Dendritic cell treated with granulocyte-macrophage colony-stimulating factor and Interleukin-4, amounts not matched to agents 40 ng/mL and 50 ng/mL, for 4 days (primary cell): ENCODE measurements at regions not wholly inside any gene's neighbourhood (a gene's known extent, or its start where the extent isn't known, plus 50 kb on each side); places are given as distances from the start of the nearest gene placed in this dataset.
A peak's percentile ranks its signal among the peaks of the same experiment; 100 is the strongest.
"Not testable (repeated sequence)": the region's sequence is repeated elsewhere in the genome, so short reads cannot be mapped to it uniquely, and the experiment has no call there.

Experiments used
- H3K27ac Mint-ChIP-seq: one replicate; pipeline ENCODE4 v1.8.0; 2022; ENCODE audit warnings: mild to moderate bottlenecking, mixed read lengths
- H3K27me3 Mint-ChIP-seq: one replicate; pipeline ENCODE4 v1.8.0; 2022; ENCODE audit warnings: mild to moderate bottlenecking, mixed read lengths
- H3K36me3 Mint-ChIP-seq: one replicate; pipeline ENCODE4 v1.8.0; 2022; ENCODE audit warnings: low read depth, mixed read lengths
- H3K4me1 Mint-ChIP-seq: one replicate; pipeline ENCODE4 v1.8.0; 2022; ENCODE audit warnings: low read depth, mixed read lengths
- H3K4me3 Mint-ChIP-seq: one replicate; pipeline ENCODE4 v1.8.0; 2022; ENCODE audit warnings: mild to moderate bottlenecking, moderate library complexity, mixed read lengths
- H3K9me3 Mint-ChIP-seq: one replicate; pipeline ENCODE4 v1.8.0; 2022; ENCODE audit warnings: mixed read lengths
- intact Hi-C: fragments of 100-400 bp; cut with micrococcal nuclease; formaldehyde crosslinking; loops from one replicate; pipeline ENCODE4 v1.15.0; 2022

DNA sequence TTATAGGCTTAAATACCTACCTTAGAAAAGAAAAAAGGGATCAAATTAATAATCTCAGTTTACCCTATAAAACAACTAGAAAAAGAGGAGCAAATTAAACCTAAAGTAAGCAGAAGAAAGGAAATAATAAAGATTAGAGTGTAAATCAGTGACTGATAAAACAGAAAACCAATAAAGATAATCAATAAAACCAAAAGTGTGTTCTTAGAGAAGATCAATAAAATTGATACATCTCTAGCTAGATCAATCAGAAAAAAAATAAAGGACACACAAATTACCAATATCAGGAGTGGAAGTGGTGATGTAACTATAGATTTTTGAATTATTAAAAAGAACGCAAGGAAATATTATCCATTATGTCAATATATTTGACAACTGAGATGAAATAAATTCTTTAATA, 69.2 kb upstream of the NAMPT start:
- H3K36me3 Mint-ChIP-seq, result no peaks in the 10 kb centered on the region
- H3K27ac Mint-ChIP-seq, result no peak overlapping the region

DNA sequence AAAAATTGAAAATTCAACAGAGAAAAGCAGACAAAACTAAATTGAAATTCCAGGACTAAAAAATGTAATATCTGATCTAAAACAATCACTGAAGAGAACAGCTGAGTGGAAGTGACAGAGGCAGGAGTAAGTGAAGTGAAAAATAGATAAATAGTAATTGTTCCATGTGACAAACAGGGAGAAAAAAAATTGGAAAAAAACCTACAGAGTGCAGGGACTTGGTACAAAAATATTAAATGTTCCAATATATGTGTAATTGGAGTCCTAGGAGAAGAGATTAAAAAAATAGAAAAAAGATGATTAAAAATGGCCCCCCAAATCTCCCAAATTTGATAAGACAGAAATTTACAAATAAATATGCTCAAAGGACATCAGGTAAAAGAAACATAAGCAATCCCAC, 63.4 kb upstream of the NAMPT start:
- Mint-ChIP-seq H3K4me3 (no peak overlapping the region), H3K36me3 (peaks cover 14% of the 10 kb centered on the region), H3K4me1 (peaks cover 45% of the 10 kb centered on the region), H3K9me3 (peaks cover 46% of the 10 kb centered on the region), H3K27me3 (no peaks in the 10 kb centered on the region), H3K27ac (peak overlapping the region; percentile 91)
- intact Hi-C loops, result no loop called here

More for the DNA sequence above, 69.2 kb upstream of the NAMPT start:
- H3K4me3 Mint-ChIP-seq, result no peak overlapping the region
- H3K9me3 Mint-ChIP-seq, result peaks cover 13% of the 10 kb centered on the region
- peaks cover 10% of the 10 kb centered on the region for H3K4me1 Mint-ChIP-seq
- intact Hi-C loops, result no loop called here
- H3K27me3 Mint-ChIP-seq, result peaks cover 1% of the 10 kb centered on the region

DNA sequence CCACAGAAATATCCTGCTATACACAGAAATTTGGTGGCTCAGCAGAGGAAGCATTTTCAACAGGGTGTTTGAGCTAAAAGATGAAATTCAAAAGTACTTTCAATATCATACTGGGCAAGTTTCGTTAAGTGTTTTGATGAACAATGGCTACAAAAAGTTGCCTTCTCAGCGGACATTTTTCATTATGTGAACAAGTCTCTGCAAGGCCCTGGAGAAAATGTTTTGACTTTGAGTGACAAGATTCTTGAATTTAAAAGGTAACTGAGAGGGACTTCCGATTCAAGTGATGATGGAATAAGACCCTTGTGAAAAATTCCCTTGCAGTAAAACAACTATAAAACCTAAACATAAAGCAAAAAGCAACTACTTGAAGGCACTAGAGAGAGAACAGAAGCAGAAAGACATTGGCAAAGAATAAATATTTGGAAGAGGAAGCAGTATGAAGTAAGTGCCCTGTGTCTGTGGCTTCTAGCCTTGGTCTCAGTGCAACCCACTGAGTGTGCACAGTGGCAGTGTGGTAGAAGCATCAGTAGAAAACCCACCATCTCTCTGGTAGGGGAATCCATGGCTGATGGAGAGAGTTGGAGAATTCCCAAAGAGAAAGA, 62.5 kb upstream of the NAMPT start:
- peak overlapping the region; percentile 91 for H3K27ac Mint-ChIP-seq
- intact Hi-C loops, result loop anchor here (2.0 kb wide), 2 partner anchors 17 to 77 kb away; no protein-coding TSS in a partner anchor
- peaks cover 45% of the 10 kb centered on the region for H3K4me1 Mint-ChIP-seq
- peaks cover 55% of the 10 kb centered on the region for H3K9me3 Mint-ChIP-seq
- no peaks in the 10 kb centered on the region for H3K27me3 Mint-ChIP-seq
- no peak overlapping the region for H3K4me3 Mint-ChIP-seq
- peaks cover 16% of the 10 kb centered on the region for H3K36me3 Mint-ChIP-seq

DNA sequence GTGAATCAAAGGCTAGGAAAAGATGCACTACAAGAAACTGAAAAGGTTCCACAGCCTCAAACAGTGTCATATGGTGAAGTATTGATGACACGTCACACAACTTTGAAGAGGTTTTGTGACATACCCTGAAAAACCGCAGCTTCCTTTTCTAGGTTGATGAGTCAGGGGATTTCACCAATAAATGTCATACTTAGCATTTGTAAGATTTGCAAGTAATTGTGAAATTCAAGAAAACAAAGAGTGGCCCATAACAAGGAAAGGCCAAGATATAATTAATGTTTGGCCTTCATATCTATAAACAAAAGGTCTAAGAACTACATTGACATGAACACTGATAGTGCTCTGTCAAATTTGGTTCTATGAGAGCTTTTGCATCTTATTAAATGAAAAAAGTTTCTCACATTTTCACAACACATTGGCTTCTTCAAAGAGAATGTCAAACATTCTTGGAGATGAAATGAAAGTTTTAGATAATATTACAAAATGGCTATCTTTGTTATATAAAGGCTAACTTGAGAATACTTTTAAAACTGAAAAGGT, 62.0 kb upstream of the NAMPT start:
- Mint-ChIP-seq H3K4me1 (peaks cover 45% of the 10 kb centered on the region), H3K4me3 (no peak overlapping the region), H3K27me3 (no peaks in the 10 kb centered on the region), H3K27ac (peak overlapping the region; percentile 91), H3K36me3 (peaks cover 22% of the 10 kb centered on the region), H3K9me3 (peaks cover 61% of the 10 kb centered on the region)
- intact Hi-C loops, result loop anchor here (1.0 to 2.0 kb wide), 3 partner anchors 18 to 78 kb away; no protein-coding TSS in a partner anchor

DNA sequence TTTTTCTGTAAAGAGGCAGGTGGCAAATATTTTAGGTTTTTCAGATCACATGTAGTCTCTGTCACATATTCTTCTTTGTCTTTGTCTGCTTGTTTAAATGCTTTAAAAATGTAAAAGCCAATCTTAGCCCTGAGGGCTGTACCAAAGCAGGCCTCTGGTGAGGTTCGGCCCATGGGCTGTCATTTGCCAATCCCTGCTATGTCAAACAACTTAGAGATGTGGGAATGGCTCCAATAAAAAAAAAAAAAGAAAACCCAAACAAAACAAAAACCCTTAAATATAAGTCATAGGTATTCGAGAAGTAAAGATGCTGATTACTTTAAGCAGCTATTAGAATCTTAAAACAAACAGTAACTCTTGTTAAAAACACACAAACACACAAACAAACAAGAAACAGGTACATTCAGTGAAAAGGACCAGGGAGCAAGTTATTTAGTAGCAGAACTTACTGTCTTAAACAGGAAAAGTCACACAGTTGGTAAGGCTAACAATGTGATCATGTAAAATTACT, 61.4 kb upstream of the NAMPT start:
- Mint-ChIP-seq H3K9me3 (peaks cover 66% of the 10 kb centered on the region), H3K4me3 (no peak overlapping the region), H3K27ac (peak overlapping the region; percentile 91), H3K36me3 (peaks cover 24% of the 10 kb centered on the region), H3K27me3 (no peaks in the 10 kb centered on the region), H3K4me1 (peaks cover 45% of the 10 kb centered on the region)
- intact Hi-C loops, result loop anchor here (1.0 to 2.0 kb wide), 3 partner anchors 19 to 79 kb away; no protein-coding TSS in a partner anchor

DNA sequence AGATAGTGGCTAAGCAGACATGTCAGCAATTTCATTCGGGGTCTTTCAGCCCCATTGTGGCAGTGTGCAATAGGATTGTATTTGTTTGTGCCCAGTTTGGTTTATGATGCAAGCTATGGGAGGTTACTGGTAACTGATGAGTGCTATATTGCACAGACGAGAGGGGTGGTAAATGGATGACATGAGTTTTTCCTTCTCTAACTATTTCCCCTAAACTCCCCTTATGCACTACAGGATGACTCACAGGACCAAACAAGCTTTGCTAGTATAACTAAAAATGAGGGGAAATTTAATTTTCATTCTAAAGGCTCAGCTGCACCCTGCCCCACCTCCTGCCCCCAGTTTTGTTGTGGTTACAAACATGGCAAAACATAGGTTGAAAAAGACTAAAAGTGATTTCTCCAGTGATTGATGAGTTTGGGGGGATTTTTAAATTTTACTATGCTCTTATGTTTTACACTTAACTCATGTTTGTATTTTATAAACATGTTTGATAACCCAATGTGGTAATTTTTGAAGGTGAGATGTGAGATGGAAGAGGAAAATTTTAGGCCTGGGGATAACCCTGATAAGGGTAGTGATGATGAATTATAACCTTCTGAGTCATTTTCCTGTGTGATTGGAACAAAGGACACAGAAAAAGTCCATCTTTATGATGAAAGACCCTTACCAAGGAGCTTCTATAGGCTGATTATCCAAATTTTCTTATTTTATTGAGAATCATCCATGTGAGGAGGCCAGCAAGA, 60.8 kb upstream of the NAMPT start:
- Mint-ChIP-seq H3K36me3 (peaks cover 24% of the 10 kb centered on the region), H3K9me3 (peaks cover 70% of the 10 kb centered on the region), H3K27me3 (no peaks in the 10 kb centered on the region), H3K27ac (peak overlapping the region; percentile 91), H3K4me1 (peaks cover 45% of the 10 kb centered on the region), H3K4me3 (no peak overlapping the region)
- intact Hi-C loops, result loop anchor here (1.0 to 2.0 kb wide), 4 partner anchors 19 to 79 kb away; no protein-coding TSS in a partner anchor

DNA sequence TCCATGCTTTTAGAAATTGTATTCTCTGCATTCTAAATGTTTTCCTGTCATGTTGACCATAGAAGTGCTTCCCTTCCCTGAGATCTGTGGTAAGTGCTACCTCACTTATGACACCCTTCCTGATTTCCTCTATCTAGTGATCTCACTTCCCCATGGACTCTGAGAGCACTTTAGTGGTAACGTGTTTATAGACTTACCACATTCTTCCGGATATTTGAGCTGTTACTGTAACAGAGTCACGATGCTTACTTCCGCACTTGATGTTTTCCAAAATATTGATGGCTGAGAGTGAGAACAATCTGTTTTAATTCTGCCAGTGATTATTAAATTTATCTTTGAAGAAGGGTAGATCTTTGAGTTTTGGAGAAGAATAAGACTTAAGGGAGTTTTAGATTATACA, 60.1 kb upstream of the NAMPT start:
- Mint-ChIP-seq H3K27ac (peak overlapping the region; percentile 91), H3K4me1 (peaks cover 45% of the 10 kb centered on the region), H3K9me3 (peaks cover 74% of the 10 kb centered on the region), H3K4me3 (peak overlapping the region; percentile 7), H3K36me3 (peaks cover 24% of the 10 kb centered on the region), H3K27me3 (no peaks in the 10 kb centered on the region)
- intact Hi-C loops, result loop anchor here (1.0 kb wide), 1 partner anchor 31 kb away; no protein-coding TSS in a partner anchor

DNA sequence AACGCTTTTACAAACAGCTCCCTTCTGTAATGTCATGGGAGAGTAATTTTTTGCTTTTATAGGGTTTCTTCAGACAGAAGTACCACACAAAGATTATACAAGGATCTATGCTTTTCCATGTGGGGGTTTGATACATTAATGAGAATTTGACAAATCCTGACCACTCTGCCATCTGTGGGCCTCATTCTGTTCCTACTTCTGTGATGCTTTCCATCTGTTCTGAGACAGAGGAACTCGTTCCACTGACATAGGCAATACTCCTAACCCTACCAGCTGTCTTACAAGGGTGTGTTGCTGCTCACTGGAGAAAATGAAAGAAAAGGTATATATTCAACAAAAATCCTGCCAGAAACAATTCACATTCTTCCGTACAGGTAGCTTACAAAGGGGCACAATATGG, 59.4 kb upstream of the NAMPT start:
- Mint-ChIP-seq H3K36me3 (peaks cover 24% of the 10 kb centered on the region), H3K27me3 (no peaks in the 10 kb centered on the region), H3K27ac (peak overlapping the region; percentile 91), H3K4me1 (peaks cover 45% of the 10 kb centered on the region), H3K9me3 (peaks cover 69% of the 10 kb centered on the region), H3K4me3 (no peak overlapping the region)
- intact Hi-C loops, result no loop called here

DNA sequence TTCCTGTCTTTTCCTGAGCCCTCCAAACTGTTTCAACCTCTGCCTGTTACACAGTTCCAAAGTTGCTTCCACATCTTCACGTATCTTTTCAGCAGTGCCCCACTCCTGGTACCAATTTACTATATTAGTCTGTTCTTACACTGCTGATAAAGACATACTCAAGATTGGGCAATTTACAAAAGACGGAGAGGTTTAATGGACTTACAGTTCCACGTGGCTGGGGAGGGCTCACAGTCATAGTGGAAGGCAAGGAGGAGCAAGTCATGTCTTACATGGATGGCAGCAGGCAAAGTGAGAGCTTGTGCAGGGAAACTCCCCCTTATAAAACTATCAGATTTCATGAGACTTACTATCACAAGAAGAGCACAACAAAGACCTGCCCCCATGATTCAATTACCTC, 57.3 kb upstream of the NAMPT start:
- H3K27me3 Mint-ChIP-seq, H3K27ac Mint-ChIP-seq, intact Hi-C loops, H3K4me3 Mint-ChIP-seq: not testable (repeated sequence)
- peaks cover 65% of the 10 kb centered on the region for H3K9me3 Mint-ChIP-seq
- H3K4me1 Mint-ChIP-seq, result peaks cover 31% of the 10 kb centered on the region
- H3K36me3 Mint-ChIP-seq, result peaks cover 16% of the 10 kb centered on the region

DNA sequence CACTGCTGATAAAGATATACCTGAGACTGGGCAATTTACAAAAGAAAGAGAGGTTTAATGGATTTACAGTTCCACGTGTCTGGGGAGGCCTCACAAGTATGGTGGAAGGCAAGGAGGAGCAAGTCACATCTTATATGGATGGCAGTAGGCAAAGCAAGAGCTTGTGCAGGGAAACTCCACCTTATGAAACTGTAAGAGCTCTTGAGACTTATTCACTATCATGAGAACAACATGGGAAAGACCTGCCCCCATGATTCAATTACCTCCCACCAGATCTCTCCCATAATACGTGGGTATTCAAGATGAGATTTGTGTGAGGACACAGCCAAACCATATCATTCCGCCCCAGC, 55.4 kb upstream of the NAMPT start:
- H3K4me3 Mint-ChIP-seq, H3K27ac Mint-ChIP-seq, intact Hi-C loops: not testable (repeated sequence)

DNA sequence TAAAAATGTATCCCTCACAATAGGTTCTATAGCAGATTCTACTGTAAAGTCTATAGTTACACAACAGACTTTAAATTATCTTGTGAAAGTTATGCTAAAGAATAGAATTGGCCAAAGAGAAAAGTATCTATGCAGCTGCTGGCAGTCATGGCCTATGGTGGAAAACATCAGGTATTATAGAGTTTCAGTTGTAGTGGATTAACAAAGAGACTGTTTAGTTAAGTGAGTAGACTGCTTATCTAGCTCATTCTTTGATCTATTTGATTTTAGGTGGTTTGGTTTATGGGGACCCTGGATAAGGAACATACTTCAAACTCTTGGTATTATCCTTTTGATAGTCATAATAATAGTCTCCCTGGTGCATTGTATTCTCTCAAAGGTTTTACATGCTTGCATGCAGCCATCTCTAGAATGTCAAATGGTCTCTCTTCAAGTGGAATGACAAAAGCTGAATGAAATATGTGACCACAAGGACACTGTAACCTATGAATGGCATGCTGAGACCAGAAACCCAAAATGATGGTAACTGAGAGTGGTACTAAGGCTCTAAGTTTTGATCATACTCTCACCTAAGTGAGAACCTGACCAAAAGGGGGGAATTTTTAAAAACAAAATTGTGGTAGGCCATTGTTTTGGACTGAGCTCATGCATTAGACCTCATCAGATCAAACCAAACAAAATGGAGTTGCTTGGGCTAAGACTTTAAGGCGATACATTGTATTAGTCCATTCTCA, 54.9 kb upstream of the NAMPT start:
- H3K27me3 Mint-ChIP-seq, result no peaks in the 10 kb centered on the region
- H3K36me3 Mint-ChIP-seq, result peaks cover 14% of the 10 kb centered on the region
- H3K4me1 Mint-ChIP-seq, result peaks cover 12% of the 10 kb centered on the region

More for the DNA sequence above, 55.4 kb upstream of the NAMPT start:
- H3K27me3 Mint-ChIP-seq, result not testable (repeated sequence)
- peaks cover 16% of the 10 kb centered on the region for H3K36me3 Mint-ChIP-seq
- H3K4me1 Mint-ChIP-seq, result peaks cover 18% of the 10 kb centered on the region
- H3K9me3 Mint-ChIP-seq, result peaks cover 61% of the 10 kb centered on the region

DNA sequence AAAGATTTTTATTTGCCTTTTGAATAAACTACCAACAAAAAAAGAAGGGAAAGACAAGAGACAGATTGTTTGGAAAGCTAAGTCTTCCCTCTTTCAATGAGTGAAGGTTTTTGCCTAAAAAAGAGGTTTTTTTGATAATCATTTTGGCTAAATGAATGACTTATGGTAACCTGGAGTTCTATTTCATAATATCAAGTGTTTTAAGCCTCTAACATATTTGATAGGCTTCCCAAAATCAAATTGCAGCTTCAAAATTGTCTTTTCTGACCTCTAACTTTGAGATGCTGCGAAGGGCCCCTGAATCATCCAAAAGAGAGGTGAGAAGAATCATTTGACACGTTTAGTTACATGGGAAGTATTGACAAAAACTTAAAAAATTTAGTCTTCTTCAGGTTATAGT, 53.0 kb upstream of the NAMPT start:
- intact Hi-C loops, result no loop called here
- Mint-ChIP-seq H3K27ac (no peak overlapping the region), H3K36me3 (peaks cover 10% of the 10 kb centered on the region), H3K4me1 (no peaks in the 10 kb centered on the region), H3K4me3 (no peak overlapping the region), H3K27me3 (peaks cover under 1% of the 10 kb centered on the region), H3K9me3 (peaks cover 39% of the 10 kb centered on the region)

More for the DNA sequence above, 54.9 kb upstream of the NAMPT start:
- intact Hi-C loops, result no loop called here
- Mint-ChIP-seq H3K4me3 (no peak overlapping the region), H3K27ac (no peak overlapping the region), H3K9me3 (peaks cover 56% of the 10 kb centered on the region)

DNA sequence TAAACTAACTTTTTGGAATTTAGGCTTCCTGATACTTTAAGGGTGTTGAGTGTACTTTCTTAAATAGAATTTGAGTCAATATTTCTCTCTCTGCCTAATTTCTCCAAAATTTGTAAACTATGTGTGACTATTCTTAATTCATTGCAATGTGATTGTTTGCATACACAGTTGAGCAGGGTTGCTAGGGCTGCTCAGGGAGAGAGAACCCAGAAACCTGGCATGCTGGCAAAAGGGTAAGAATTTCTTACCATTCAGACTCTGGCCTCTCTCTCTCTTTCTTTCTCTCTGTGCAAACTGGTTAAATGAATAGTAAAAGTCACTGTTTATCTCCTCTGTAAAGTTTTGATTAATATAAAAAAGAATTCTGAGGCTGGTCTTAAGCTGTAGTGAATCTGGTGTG, 51.0 kb upstream of the NAMPT start:
- Mint-ChIP-seq H3K36me3 (no peaks in the 10 kb centered on the region), H3K9me3 (peaks cover 22% of the 10 kb centered on the region), H3K27me3 (peaks cover 3% of the 10 kb centered on the region), H3K27ac (no peak overlapping the region), H3K4me3 (no peak overlapping the region), H3K4me1 (no peaks in the 10 kb centered on the region)
- intact Hi-C loops, result no loop called here
